HG02571 (cell line): ENCODE measurements at regions not wholly inside any gene's neighbourhood (a gene's known extent, or its start where the extent isn't known, plus 50 kb on each side); places are given as distances from the start of the nearest gene placed in this dataset.
"Not testable (repeated sequence)": the region's sequence is repeated elsewhere in the genome, so short reads cannot be mapped to it uniquely, and the experiment has no call there.

Source experiments
- ATAC-seq: cut with Tn5 transposase; IDR thresholded peaks from one replicate; pipeline ENCODE4 v1.9.1; 2021; ENCODE audit warnings: mild to moderate bottlenecking, moderate library complexity; ENCODE audit not compliant: unreplicated experiment

DNA sequence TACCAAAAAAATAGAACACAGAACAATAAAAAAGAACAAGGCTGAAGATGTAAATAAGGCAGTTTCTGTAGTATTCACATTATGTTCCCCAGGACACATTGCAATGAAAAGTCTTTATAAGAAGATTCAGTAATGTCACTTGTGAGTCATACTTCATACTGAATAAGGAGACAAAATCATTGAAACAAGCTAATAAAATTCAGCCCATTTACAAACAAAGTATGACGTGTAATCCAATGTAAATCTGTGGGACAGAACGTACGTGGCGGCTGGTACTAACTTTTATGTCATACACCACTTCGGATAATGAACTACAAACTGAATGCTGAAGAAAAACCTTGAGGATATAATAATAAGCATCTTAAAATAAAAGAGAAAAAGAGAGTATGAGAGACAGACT, 512.8 kb upstream of the MIR17HG start:
- ATAC-seq: no peak

DNA sequence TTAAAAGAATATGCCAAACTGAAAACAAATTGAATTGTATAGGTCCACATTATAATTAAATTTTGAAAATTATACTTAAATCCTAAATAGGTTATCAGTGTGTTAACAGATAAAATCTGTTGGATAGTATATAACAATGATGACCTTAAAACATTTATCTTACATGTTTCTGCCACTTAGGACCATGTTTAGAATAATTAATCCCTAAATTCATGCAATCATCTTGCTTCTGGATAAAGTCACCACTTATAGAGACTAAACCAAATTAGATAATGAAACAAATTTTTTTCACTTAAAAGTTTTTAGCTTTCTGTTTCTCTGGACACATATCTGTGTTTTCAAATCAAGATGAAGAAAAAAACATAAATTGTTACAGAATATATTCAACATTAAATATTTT, 511.7 kb upstream of the MIR17HG start:
- no peak for ATAC-seq

DNA sequence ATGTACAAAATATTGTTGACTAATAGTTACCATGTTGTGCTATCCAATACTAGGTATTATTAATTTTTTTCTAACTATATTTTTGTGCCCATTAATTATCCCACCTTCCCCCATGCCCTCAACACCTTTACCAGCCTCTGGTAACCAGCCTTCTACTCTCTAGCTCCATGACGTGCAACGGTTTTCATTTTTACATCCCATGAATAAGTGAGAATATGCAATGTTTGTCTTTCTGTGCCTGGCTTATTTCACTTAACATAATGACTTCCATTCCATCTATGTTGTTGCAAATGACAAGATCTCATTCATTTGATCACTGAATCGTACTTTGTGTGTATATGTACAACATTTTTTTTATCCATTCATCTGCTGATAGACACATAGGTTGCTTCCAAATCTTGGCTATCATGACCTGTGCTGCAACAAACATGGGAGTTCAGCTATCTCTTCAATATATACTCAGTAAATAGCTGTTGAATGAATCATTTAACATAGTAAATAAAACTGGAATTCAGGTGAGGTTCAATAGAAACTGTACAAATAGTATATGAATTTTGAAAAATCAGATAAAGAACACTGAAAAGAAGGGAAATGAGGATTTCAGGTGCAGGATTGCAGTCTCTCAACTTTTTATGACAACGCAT, 509.0 kb upstream of the MIR17HG start:
- no peak for ATAC-seq

DNA sequence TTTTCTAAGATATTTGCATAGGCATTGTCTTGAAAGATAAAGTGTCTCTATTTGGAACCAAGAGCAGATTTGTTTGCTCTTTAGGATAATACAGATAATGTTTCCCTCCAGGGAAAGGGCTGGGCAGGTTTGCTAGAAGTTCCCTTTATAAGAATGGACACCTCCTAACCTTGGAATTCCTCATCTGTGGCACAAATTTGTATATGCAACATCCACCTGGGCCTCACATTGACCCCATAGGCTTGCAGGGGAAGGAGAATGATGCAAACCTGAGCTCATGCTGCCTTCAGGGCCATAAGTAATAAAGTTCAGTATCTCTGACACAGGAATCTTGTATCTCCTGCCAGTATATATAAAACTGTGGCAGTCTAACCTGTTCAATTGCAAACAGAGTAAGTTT, 508.4 kb upstream of the MIR17HG start:
- no peak for ATAC-seq

DNA sequence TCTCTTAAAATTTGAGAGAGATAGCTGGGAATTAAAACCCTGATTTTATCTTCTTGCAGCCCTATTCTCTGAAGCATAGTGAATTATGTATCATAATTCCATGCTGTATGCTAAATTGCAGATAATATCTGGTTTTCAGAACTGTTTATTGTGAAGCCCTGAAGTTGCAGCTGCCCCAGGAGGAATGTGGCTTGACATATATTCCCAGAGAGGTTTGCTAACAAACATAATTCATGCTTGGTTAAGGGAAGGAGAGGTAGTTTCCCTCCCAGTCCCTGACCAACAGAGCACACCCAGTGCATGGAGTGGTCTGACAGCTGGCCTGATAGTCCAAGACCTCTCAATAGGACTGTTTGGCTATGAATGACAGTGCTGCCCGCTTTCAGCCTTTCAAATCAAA, 500.6 kb upstream of the MIR17HG start:
- no peak for ATAC-seq

DNA sequence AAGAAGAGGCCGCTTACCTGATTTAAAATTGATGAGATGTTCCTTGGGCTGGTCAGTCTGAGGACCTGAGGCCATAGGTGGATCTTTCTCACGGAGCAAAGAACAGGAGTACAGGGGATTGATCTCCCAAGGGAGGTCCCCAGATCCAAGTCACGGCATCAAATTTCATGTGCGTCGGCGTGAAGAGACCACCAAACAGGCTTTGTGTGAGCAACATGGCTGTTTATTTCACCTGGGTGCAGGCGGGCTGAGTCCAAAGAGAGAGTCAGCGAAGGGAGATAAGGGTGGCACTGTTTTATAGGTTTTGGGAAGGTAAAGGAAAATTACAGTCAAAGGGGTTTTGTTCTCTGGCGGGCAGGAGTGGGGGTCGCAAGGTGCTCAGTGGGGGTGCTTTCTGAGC, 493.8 kb upstream of the MIR17HG start:
- ATAC-seq: not testable (repeated sequence)

DNA sequence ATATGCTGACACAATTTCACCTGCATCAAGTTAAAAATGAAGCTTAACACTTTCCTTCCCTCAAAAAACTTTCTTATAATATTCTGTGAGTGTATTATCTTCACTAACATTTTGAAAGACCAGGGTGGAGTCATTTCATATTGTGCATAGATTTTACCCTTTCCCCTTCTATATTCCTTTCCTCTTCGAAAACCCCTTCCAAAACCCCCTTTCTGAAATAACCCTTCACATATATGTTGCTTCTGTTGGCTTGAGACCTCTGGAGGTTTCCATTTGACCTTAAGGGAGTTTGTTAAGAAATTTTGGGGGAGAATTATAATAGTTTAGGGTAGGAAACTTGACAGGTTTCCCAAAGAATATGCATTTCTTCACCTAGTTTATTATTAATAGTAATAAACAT, 489.6 kb upstream of the MIR17HG start:
- no peak for ATAC-seq

DNA sequence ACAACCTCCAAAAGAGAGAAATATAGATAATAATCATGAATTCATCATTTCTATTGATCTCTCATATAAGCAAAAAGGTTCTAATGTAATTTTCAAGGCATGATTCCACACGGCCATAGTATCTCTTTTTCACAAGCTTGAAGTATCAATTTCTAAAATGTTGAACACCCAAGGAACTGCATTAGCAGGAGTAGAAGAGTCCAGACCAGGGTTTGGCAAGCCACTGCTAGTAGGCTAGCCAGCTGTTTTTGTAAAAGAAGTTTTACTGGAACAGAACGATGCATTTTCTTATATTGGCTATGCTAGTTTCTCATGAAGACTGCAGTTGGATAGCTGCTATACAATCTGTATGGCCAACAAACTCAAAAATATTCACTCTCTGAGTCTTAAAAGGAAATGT, 481.5 kb upstream of the MIR17HG start:
- ATAC-seq: no peak

DNA sequence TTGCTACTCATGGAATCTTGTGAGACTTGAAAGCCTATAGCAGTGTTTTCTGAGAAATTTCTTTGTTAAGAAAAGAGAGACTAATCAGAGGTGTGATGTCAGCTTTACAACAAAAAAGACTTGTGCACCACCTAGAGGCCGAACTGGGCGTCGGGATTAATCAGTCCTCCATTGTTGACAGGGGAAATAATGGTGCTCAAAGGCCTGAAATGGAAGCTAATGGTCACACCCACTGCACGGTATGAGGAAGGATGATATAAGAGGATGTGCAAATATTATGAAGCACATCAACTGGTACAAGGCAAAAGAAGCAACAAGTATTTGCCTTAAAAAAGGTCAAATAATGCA, 480.2 kb upstream of the MIR17HG start:
- peak; percentile 78 for ATAC-seq

DNA sequence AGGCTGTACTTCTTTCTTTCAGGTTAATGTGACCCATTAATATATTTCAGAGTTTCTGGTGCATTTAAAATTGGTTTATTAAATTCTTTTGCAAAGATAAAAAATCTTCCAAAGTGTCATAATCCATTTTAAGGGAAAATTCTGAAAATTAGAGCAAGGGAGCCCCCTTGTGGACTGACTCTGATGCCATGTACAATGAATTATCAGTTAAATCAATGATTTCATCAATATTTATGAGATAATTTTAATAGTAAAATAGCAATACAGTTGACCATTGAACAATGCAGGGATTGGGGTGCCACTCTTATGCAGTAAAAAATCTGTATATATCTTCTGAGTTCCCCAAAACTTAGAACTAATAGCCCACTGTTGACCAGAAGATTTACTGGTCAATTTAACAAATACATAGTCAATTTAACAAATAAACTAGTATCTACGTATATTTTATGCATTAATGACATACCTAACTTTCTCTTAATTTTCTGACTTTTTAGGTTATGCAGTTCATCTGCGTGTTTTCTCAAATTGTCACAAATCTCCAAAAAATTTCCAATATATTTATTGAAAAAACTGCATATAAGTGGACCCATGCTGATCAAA, 479.1 kb upstream of the MIR17HG start:
- ATAC-seq: no peak

DNA sequence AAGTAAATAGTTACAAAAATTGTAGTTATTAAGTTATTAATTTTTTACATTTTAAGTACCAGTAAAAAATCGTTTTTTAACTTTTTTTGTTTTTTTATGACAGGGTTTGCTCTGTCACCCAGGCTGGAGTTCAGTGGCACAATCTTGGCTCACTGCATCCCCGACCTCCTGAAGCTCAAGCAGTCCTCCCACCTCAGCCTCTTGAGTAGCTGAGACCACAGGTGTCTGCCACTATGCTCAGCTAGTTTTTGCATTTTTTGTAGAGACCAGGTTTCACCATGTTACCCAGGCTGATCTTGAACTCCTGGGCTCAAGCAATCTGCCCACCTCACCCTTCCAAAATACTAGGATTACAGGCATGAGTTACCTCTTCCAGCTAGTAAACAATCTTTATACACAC, 477.9 kb upstream of the MIR17HG start:
- no peak for ATAC-seq

DNA sequence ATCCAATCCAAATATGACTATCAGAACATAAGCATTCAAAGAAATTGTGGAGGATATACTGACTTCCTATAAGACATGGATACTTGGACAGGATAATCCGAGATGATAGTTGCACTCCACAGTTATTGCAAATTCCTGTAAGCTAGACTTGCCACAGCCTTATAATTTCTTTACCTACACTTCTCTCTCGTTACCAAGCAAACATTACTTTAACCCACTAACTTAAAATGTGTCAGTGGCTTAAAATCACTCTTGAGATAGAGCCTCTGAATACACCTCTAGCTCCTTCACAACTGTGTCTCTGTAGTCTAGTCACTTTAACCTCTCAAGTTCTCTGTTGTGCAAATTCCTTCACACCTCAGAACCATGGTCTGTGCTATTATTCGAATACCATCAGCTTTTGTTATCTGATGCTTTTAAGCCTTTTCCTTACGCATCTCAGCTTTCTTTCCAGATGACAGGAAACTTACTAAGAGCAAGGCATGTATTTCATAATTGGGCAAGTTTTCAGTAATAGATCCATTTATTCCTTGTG, 474.9 kb upstream of the MIR17HG start:
- ATAC-seq: no peak

DNA sequence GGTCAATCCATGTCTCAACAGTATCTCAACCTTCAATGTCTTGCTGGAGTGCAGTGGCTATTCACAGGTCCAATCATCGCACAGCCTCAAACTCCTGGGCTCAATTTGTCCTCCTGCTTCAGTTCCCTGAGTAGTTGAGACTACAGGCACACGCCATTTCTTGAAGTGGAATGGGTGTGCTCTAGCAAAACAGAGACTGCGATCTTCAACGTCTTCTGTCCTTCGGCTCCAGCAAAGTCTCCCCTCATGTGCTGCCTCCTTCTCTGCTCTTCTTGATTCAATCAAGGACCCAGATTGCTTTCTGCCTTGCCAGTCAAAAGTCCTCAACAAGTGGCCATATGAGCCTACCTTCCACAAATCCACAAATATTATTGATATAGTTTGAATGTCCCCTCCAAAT, 466.7 kb upstream of the MIR17HG start:
- no peak for ATAC-seq

DNA sequence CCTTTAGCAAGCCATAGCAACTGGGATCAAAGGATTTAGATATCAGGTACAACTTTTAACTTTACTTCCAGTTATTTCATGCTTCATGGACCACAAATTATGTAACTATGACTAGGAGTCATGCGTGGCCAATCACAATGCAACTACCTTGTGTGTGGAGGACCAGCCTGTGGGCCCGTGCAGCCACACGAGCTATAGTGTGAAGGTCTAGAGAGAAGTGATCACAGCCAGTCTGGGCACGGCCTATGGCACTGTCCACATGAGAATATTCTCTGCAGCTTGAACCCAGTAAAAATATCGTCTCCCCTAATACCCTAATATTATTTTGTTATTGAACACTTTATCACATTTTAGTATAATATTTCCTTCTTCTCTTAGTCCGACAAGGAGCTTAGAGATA, 464.9 kb upstream of the MIR17HG start:
- ATAC-seq: no peak

DNA sequence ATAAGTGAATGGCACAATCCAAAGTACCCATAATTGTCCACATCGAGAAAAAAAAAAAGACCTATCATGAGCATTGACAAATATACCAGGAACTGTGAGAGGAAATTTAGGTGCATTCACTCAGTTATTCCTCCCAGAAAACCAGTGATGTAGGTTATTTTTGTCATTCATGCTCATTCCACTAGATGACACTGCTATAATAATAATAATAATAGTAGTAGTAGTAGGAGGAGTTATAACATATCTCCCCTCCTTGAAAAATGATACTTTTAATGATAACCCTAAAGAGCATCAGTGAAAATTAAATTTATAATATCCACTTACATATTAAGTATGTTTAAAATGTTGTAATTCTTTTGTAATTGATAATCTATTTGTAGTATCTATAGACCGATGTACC, 463.9 kb upstream of the MIR17HG start:
- ATAC-seq: no peak

DNA sequence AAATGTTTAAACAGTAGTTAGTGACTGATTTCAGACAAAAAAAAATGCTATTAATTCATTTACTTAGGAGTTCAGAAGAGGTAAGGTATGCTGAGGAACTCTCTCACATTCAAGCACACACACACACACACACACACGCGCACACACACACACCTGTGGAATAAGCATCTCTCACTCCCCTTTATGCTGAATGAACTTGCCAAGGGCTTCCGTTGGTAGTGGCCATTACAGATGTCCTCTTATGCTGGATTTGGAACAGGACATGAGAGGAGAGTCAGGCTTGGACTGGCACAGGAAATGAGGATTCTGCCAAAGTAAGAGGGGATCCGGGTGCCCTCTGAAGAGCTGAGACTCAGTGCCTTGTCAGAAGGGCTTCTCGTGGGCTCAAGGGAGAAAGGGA, 463.4 kb upstream of the MIR17HG start:
- ATAC-seq: no peak

DNA sequence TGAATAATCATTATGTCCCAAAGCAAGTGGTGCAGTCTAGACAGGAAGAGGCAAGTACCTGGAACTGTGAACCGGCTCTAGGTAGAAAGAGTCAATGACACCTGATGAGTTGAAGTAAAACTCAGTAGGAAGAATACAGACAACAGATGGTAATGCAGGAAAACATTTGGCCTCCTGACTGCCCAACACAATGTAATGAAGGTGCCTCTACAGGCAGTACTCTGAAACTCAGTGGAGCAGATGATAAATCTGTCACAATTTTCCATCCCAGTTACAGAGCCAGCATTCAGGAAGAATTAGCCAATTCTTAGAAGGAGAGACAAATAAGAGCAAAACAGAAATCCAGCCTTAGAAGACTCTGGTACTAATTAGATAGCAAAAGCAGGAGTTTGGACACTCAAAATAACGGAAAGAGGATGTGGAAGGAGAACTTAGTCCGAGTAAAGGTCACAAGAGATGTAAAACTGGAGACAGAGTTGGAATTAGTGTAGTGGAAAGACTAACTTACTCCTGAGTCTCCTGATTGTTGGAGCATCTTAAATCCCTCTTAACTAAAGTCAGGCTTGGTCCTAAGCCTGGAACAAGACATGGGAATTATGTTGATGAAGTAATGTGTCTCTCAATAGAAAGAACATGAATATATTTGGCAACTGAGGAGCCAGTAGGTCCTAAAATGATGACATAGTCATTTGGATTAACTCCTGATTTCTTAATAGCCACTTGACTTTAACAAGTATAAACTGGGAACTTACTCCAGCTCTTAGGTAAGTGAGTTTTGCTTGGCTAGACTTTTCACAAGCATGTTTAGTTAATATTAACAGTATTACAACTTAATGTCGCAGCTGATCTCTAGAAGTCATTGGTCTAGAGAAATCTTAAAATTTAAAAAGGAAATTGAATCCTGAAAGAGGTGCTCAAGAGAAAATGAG, 457.3 kb upstream of the MIR17HG start:
- no peak for ATAC-seq

DNA sequence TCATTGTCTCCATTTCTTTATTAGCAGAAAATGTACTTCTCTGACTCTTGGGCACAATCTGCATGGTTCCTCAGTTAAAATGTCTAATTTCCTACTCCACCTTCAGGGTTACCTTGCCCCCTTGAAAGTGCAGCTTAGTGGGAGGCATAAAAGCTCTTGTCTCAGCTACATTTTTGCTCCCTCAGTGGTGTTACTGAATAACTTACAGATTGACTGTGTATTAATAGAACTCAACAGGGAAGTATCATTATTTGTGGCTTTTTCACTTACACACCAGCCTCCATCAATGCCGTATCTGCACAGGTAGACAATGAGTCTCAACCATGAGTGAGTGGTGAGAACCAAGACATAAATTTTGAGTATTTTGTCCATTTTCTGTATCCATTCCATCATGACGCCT, 456.2 kb upstream of the MIR17HG start:
- no peak for ATAC-seq

DNA sequence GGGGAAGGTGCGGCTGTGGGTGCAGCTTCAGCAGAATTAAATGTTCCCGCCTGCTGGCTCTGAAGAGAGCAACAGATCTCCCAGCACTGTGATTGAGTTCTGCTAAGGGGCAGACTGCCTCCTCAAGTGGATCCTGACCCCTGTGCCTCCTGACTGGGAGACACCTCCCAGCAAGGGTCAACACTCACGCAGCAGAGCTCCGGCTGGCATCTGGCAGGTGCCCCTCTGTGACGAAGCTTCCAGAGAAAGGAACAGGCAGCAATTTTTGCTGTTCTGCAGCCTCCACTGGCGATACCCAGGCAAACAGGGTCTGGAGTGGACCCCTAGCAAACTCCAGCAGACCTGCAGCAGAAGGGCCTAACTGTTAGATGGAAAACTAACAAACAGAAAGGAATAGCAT, 454.3 kb upstream of the MIR17HG start:
- not testable (repeated sequence) for ATAC-seq

DNA sequence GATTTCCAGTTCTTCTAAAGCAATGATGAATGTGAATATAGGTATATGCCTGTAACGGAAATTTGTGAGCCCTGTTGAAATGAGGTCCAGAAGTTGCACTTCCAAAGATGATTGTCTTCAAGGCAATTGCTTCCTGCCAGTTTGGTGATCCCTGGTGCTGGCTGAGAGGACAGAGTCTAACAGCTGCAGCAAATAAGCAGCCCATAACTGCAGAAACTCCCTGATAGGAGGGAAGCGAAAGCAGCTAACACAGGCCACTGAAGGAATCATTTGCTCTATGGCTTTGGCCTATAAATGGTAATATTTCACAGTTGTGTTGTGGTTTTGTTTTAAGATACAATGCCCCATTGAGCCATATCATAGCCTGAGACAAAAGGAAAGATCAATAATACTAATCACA, 451.5 kb upstream of the MIR17HG start:
- no peak for ATAC-seq

DNA sequence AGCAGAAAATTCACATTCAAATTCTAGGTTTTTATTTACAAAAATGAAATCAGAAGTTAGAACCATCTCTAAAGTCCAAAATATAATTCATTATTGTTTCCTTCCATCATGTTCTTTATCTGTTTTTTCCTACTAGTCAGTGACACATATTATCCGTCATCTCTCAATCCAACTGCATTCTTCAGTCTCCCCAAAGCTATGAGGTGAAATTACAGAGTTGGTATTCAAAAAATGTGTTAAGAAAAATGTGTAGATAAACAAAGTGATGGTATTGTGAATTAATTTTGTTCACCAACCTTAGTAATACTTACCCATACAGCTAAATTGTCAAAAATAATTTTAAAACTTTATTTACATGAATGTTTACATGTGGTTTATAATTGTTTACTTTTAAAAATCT, 448.7 kb upstream of the MIR17HG start:
- no peak for ATAC-seq

DNA sequence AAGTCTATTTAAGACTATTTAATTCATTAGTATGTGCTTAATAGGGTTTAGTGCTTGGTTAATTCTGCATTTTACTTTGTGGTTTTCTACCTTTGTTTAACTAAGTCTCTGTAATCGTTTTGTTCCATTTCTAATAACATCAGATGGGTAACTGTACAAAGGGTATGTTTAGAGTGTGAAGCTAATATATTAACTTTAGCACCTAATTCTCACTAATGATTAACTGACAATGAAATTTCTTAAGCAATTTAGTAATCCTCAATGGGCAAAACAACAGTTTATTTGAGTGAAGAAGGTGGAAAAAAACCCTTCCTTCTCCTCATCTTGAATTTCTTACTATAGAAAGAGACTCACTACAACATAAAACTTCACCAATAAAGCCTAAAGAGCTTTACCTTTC, 448.1 kb upstream of the MIR17HG start:
- ATAC-seq: no peak
